HG03196 (cell line): ENCODE measurements at regions not wholly inside any gene's neighbourhood (a gene's known extent, or its start where the extent isn't known, plus 50 kb on each side); places are given as distances from the start of the nearest gene placed in this dataset.
"Not testable (repeated sequence)": the region's sequence is repeated elsewhere in the genome, so short reads cannot be mapped to it uniquely, and the experiment has no call there.

Experiments used
- ATAC-seq: cut with Tn5 transposase; IDR thresholded peaks from one replicate; pipeline ENCODE4 v1.9.1; 2021; ENCODE audit not compliant: unreplicated experiment

GRCh38 chr5:153209687-153210086 lies 280.8 kb upstream of the GRIA1 start:
- ATAC-seq: no peak

GRCh38 chr5:153211076-153211475 lies 279.4 kb upstream of the GRIA1 start:
- ATAC-seq: no peak

- no peak for ATAC-seq
Observed at GRCh38 chr5:153212471-153212870, 278.0 kb upstream of the GRIA1 start.

- no peak for ATAC-seq
Observed at GRCh38 chr5:153222936-153223335, 267.5 kb upstream of the GRIA1 start.

GRCh38 chr5:153223376-153223775 lies 267.1 kb upstream of the GRIA1 start:
- ATAC-seq: no peak

- no peak for ATAC-seq
Observed at GRCh38 chr5:153224651-153225050, 265.8 kb upstream of the GRIA1 start.

- ATAC-seq: no peak
Observed at GRCh38 chr5:153233933-153234332, 256.5 kb upstream of the GRIA1 start.

GRCh38 chr5:153236319-153236718 lies 254.2 kb upstream of the GRIA1 start:
- no peak for ATAC-seq

- peak; percentile 90 for ATAC-seq
Observed at GRCh38 chr5:153237671-153238332, 252.7 kb upstream of the GRIA1 start.

GRCh38 chr5:153257381-153257780 lies 233.1 kb upstream of the GRIA1 start:
- no peak for ATAC-seq

GRCh38 chr5:153258469-153258868 lies 232.0 kb upstream of the GRIA1 start:
- ATAC-seq: no peak

- ATAC-seq: no peak
Observed at GRCh38 chr5:153267506-153267905, 223.0 kb upstream of the GRIA1 start.

GRCh38 chr5:153275695-153276094 lies 214.8 kb upstream of the GRIA1 start:
- ATAC-seq: no peak

- ATAC-seq: no peak
Observed at GRCh38 chr5:153276151-153276550, 214.3 kb upstream of the GRIA1 start.

- ATAC-seq: not testable (repeated sequence)
Observed at GRCh38 chr5:153296251-153296844, 194.1 kb upstream of the GRIA1 start.

- no peak for ATAC-seq
Observed at GRCh38 chr5:153299891-153300290, 190.6 kb upstream of the GRIA1 start.

- no peak for ATAC-seq
Observed at GRCh38 chr5:153308282-153308681, 182.2 kb upstream of the GRIA1 start.

- no peak for ATAC-seq
Observed at GRCh38 chr5:153318556-153318955, 171.9 kb upstream of the GRIA1 start.

GRCh38 chr5:153321478-153321877 lies 169.0 kb upstream of the GRIA1 start:
- no peak for ATAC-seq

GRCh38 chr5:153340139-153340538 lies 150.3 kb upstream of the GRIA1 start:
- no peak for ATAC-seq

GRCh38 chr5:153340738-153341137 lies 149.7 kb upstream of the GRIA1 start:
- ATAC-seq: no peak

- no peak for ATAC-seq
Observed at GRCh38 chr5:153342487-153342886, 148.0 kb upstream of the GRIA1 start.

GRCh38 chr5:153347611-153348010 lies 142.9 kb upstream of the GRIA1 start:
- ATAC-seq: no peak
